ENCODE measurements at regions not wholly inside any gene's neighbourhood (a gene's known extent, or its start where the extent isn't known, plus 50 kb on each side); places are given as distances from the start of the nearest gene placed in this dataset.

GRCh38 chr10:21249435-21249834 is 276.0 kb downstream of the SKIDA1 start:
- Histone ChIP-seq H3K27ac (ENCODE audit: low read depth, low read length) (no peak overlapping the region), H3K4me3 (ENCODE audit: low read depth, low read length) (no peak overlapping the region), H3K9me3 (ENCODE audit: control insufficient read depth, insufficient read depth, low read length) (no peaks in the 10 kb centered on the region), H3K27me3 (ENCODE audit: control insufficient read depth, insufficient read depth, low read length) (peaks cover 6% of the 10 kb centered on the region)
- ChIA-PET POLR2A (no interaction called here), CTCF (interaction anchor here (1.0 kb wide), 1 partner anchor 9 kb away, joined by 4 read pairs; no protein-coding TSS in a partner anchor)
- no peak for DNase-seq (ENCODE audit: low read depth, low spot score)
- no peak for TF ChIP-seq CTCF (IDR thresholded peaks at IDR 0.05; ENCODE audit: low read depth, low read length)

- DNase-seq (ENCODE audit: low read depth, low spot score), result no peak
- ChIA-PET CTCF (no interaction called here), POLR2A (no interaction called here)
- H3K4me3 ChIP-seq (ENCODE audit: low read depth, low read length), result no peak overlapping the region
- no peak for TF ChIP-seq CTCF (IDR thresholded peaks at IDR 0.05; ENCODE audit: low read depth, low read length)
- H3K9me3 ChIP-seq (ENCODE audit: control insufficient read depth, insufficient read depth, low read length), result no peaks in the 10 kb centered on the region
- H3K27me3 ChIP-seq (ENCODE audit: control insufficient read depth, insufficient read depth, low read length), result peaks cover 6% of the 10 kb centered on the region
- no peak overlapping the region for H3K27ac ChIP-seq (ENCODE audit: low read depth, low read length)
Measured at GRCh38 chr10:21247592-21247991, 277.9 kb downstream of the SKIDA1 start.

GRCh38 chr10:21246178-21246577 is 279.3 kb downstream of the SKIDA1 start:
- Histone ChIP-seq H3K27ac (ENCODE audit: low read depth, low read length) (no peak overlapping the region), H3K27me3 (ENCODE audit: control insufficient read depth, insufficient read depth, low read length) (peaks cover 3% of the 10 kb centered on the region), H3K9me3 (ENCODE audit: control insufficient read depth, insufficient read depth, low read length) (no peaks in the 10 kb centered on the region), H3K4me3 (ENCODE audit: low read depth, low read length) (no peak overlapping the region)
- DNase-seq (ENCODE audit: low read depth, low spot score), result no peak
- no peak for TF ChIP-seq CTCF (IDR thresholded peaks at IDR 0.05; ENCODE audit: low read depth, low read length)
- ChIA-PET CTCF (no interaction called here), POLR2A (no interaction called here)

- Histone ChIP-seq H3K27me3 (ENCODE audit: control insufficient read depth, insufficient read depth, low read length) (no peaks in the 10 kb centered on the region), H3K9me3 (ENCODE audit: control insufficient read depth, insufficient read depth, low read length) (no peaks in the 10 kb centered on the region), H3K4me3 (ENCODE audit: low read depth, low read length) (no peak overlapping the region), H3K27ac (ENCODE audit: low read depth, low read length) (no peak overlapping the region)
- no peak for DNase-seq (ENCODE audit: low read depth, low spot score)
- CTCF ChIA-PET, result no interaction called here
- POLR2A ChIA-PET, result no interaction called here
- TF ChIP-seq CTCF (IDR thresholded peaks at IDR 0.05; ENCODE audit: low read depth, low read length), result no peak
Measured at GRCh38 chr10:21243748-21244257, 281.7 kb downstream of the SKIDA1 start.

- ChIA-PET POLR2A (no interaction called here), CTCF (no interaction called here)
- Histone ChIP-seq H3K4me3 (ENCODE audit: low read depth, low read length) (no peak overlapping the region), H3K27ac (ENCODE audit: low read depth, low read length) (no peak overlapping the region), H3K9me3 (ENCODE audit: control insufficient read depth, insufficient read depth, low read length) (no peaks in the 10 kb centered on the region), H3K27me3 (ENCODE audit: control insufficient read depth, insufficient read depth, low read length) (no peaks in the 10 kb centered on the region)
- DNase-seq (ENCODE audit: low read depth, low spot score), result no peak
- TF ChIP-seq CTCF (IDR thresholded peaks at IDR 0.05; ENCODE audit: low read depth, low read length), result no peak
Measured at GRCh38 chr10:21242915-21243314, 282.6 kb downstream of the SKIDA1 start.

All from AG04450 (cell line).